GM18507 (cell line): ENCODE measurements at regions not wholly inside any gene's neighbourhood (a gene's known extent, or its start where the extent isn't known, plus 50 kb on each side); places are given as distances from the start of the nearest gene placed in this dataset.

Experiments
- DNase-seq: peaks from one replicate; pipeline ENCODE4 v3.0.0; 2011; ENCODE audit warnings: low read depth; ENCODE audit not compliant: insufficient read length; ENCODE audit errors: extremely low spot score
- FAIRE-seq: peaks from 2 replicates; lab custom pipeline; 2011; peaks lifted over from hg19 to GRCh38; lab: Jason Lieb, UNC

- FAIRE-seq (no peak), DNase-seq (no peak)
Observed at GRCh38 chr4:156659570-156659969, 312.0 kb downstream of the PDGFC start.

- DNase-seq (no peak), FAIRE-seq (no peak)
Observed at GRCh38 chr4:156656896-156657295, 314.7 kb downstream of the PDGFC start.

- FAIRE-seq: no peak
Observed at GRCh38 chr4:156654410-156654809, 317.2 kb downstream of the PDGFC start.

GRCh38 chr4:156643826-156644225, 327.8 kb downstream of the PDGFC start:
- DNase-seq (no peak), FAIRE-seq (no peak)

More at GRCh38 chr4:156654410-156654809, 317.2 kb downstream of the PDGFC start:
- no peak for DNase-seq

- DNase-seq (no peak), FAIRE-seq (no peak)
Observed at GRCh38 chr4:156642161-156642560, 329.4 kb downstream of the PDGFC start.

GRCh38 chr4:156638925-156639605, 332.5 kb downstream of the PDGFC start:
- no peak for FAIRE-seq

GRCh38 chr4:156638334-156638733, 333.3 kb downstream of the PDGFC start:
- DNase-seq: no peak
- no peak for FAIRE-seq

More at GRCh38 chr4:156638925-156639605, 332.5 kb downstream of the PDGFC start:
- no peak for DNase-seq

GRCh38 chr4:156636381-156636780, 335.2 kb downstream of the PDGFC start:
- DNase-seq (no peak), FAIRE-seq (no peak)

- FAIRE-seq: no peak
Observed at GRCh38 chr4:156635051-156635450, 336.5 kb downstream of the PDGFC start.

GRCh38 chr4:156634612-156635011, 337.0 kb downstream of the PDGFC start:
- FAIRE-seq: no peak
- DNase-seq: no peak

More at GRCh38 chr4:156635051-156635450, 336.5 kb downstream of the PDGFC start:
- DNase-seq: no peak

GRCh38 chr4:156633847-156634246, 337.8 kb downstream of the PDGFC start:
- no peak for DNase-seq
- no peak for FAIRE-seq

- no peak for FAIRE-seq
- DNase-seq: no peak
Observed at GRCh38 chr4:156628858-156629257, 342.7 kb downstream of the PDGFC start.

- FAIRE-seq (no peak), DNase-seq (no peak)
Observed at GRCh38 chr4:156623376-156623775, 348.2 kb downstream of the PDGFC start.

- no peak for FAIRE-seq
- DNase-seq: no peak
Observed at GRCh38 chr4:156620786-156621185, 350.8 kb downstream of the PDGFC start.

- no peak for FAIRE-seq
- no peak for DNase-seq
Observed at GRCh38 chr4:156619154-156619934, 352.3 kb downstream of the PDGFC start.

- FAIRE-seq (no peak), DNase-seq (no peak)
Observed at GRCh38 chr4:156615066-156615531, 356.5 kb downstream of the PDGFC start.

- FAIRE-seq (no peak), DNase-seq (no peak)
Observed at GRCh38 chr4:156614536-156614935, 357.1 kb downstream of the PDGFC start.

GRCh38 chr4:156609421-156609820, 362.2 kb downstream of the PDGFC start:
- DNase-seq (no peak), FAIRE-seq (no peak)

- DNase-seq: no peak
- FAIRE-seq: no peak
Observed at GRCh38 chr4:156608651-156609050, 362.9 kb downstream of the PDGFC start.

GRCh38 chr4:156607478-156607857, 364.1 kb downstream of the PDGFC start:
- FAIRE-seq (no peak), DNase-seq (no peak)
